GM12873 (cell line): ENCODE measurements at regions not wholly inside any gene's neighbourhood (a gene's known extent, or its start where the extent isn't known, plus 50 kb on each side); places are given as distances from the start of the nearest gene placed in this dataset.

ENCODE experiments used
- CTCF ChIP-seq: IDR thresholded peaks from 2 replicates; pipeline ENCODE4 v1.5.1; 2012; ENCODE audit warnings: low read depth, mild to moderate bottlenecking, moderate library complexity, low read length, control low read depth; ENCODE audit not compliant: insufficient read depth; ENCODE audit errors: missing control alignments

- no peak for TF ChIP-seq CTCF
Observed at GRCh38 chr7:19851504-19851903, 78.1 kb upstream of the TMEM196 start.

- TF ChIP-seq CTCF = no peak
Observed at GRCh38 chr7:19834566-19834965, 61.1 kb upstream of the TMEM196 start.

GRCh38 chr7:19830604-19831003, 57.2 kb upstream of the TMEM196 start:
- no peak for TF ChIP-seq CTCF
